Activated T-cell treated with anti-CD3 and anti-CD28 coated beads, Interleukin-2, amount 50 U/mL, for 48 hours (primary cell): ENCODE measurements at regions not wholly inside any gene's neighbourhood (a gene's known extent, or its start where the extent isn't known, plus 50 kb on each side); places are given as distances from the start of the nearest gene placed in this dataset.
"Not testable (repeated sequence)": the region's sequence is repeated elsewhere in the genome, so short reads cannot be mapped to it uniquely, and the experiment has no call there.

ENCODE experiments used
- DNase-seq, 2 experiments: peaks; one replicate each; pipeline ENCODE4 v3.0.0-alpha.2; 2020

- DNase-seq, result no peak
These were observed 577.5 kb downstream of the DIPK2A start for GRCh38 chr3:144549166-144549565.

- DNase-seq, result no peak
These were observed 580.9 kb downstream of the DIPK2A start for GRCh38 chr3:144552346-144553057.

GRCh38 chr3:144553301-144553700 is 581.7 kb downstream of the DIPK2A start:
- DNase-seq, result no peak

- DNase-seq, result no peak
These were observed 583.3 kb downstream of the DIPK2A start for GRCh38 chr3:144554889-144555288.

- DNase-seq, result no peak
These were observed 584.8 kb downstream of the DIPK2A start for GRCh38 chr3:144556392-144556791.

GRCh38 chr3:144557515-144557914 is 585.9 kb downstream of the DIPK2A start:
- DNase-seq, result no peak

- DNase-seq, result no peak
These were observed 592.4 kb downstream of the DIPK2A start for GRCh38 chr3:144564011-144564410.

- no peak for DNase-seq
These were observed 594.7 kb downstream of the DIPK2A start for GRCh38 chr3:144566320-144566719.

GRCh38 chr3:144569651-144570050 is 598.0 kb downstream of the DIPK2A start:
- no peak for DNase-seq

GRCh38 chr3:144583871-144584270 is 612.2 kb downstream of the DIPK2A start:
- DNase-seq, result no peak

- DNase-seq, result no peak
These were observed 613.8 kb downstream of the DIPK2A start for GRCh38 chr3:144585408-144585807.

GRCh38 chr3:144585953-144586352 is 614.3 kb downstream of the DIPK2A start:
- no peak for DNase-seq

- DNase-seq, result no peak
These were observed 614.8 kb downstream of the DIPK2A start for GRCh38 chr3:144586382-144586781.

GRCh38 chr3:144590854-144591253 is 619.2 kb downstream of the DIPK2A start:
- no peak for DNase-seq

- no peak for DNase-seq
These were observed 622.3 kb downstream of the DIPK2A start for GRCh38 chr3:144593881-144594280.

GRCh38 chr3:144620236-144620635 is 648.6 kb downstream of the DIPK2A start:
- DNase-seq, result not testable (repeated sequence)

GRCh38 chr3:144622845-144623244 is 651.2 kb downstream of the DIPK2A start:
- DNase-seq, result no peak

- DNase-seq, result no peak
These were observed 653.0 kb downstream of the DIPK2A start for GRCh38 chr3:144624656-144625055.

GRCh38 chr3:144626835-144627234 is 655.2 kb downstream of the DIPK2A start:
- no peak for DNase-seq

- no peak for DNase-seq
These were observed 657.8 kb downstream of the DIPK2A start for GRCh38 chr3:144629381-144629780.

- DNase-seq, result no peak
These were observed 665.2 kb downstream of the DIPK2A start for GRCh38 chr3:144636833-144637232.

GRCh38 chr3:144638009-144638408 is 666.4 kb downstream of the DIPK2A start:
- DNase-seq, result no peak

GRCh38 chr3:144643771-144644198 is 672.2 kb downstream of the DIPK2A start:
- DNase-seq, result no peak

GRCh38 chr3:144645300-144645699 is 673.7 kb downstream of the DIPK2A start:
- DNase-seq, result no peak

GRCh38 chr3:144650380-144650779 is 678.8 kb downstream of the DIPK2A start:
- DNase-seq, result no peak
